GM12873 (cell line): ENCODE measurements at regions not wholly inside any gene's neighbourhood (a gene's known extent, or its start where the extent isn't known, plus 50 kb on each side); places are given as distances from the start of the nearest gene placed in this dataset.

Experiments
- TF ChIP-seq, protein P1 (sequence below): IDR thresholded peaks from 2 replicates; pipeline ENCODE4 v1.5.1; 2012; ENCODE audit warnings: low read depth, mild to moderate bottlenecking, moderate library complexity, low read length, control low read depth; ENCODE audit not compliant: insufficient read depth; ENCODE audit errors: missing control alignments

DNA sequence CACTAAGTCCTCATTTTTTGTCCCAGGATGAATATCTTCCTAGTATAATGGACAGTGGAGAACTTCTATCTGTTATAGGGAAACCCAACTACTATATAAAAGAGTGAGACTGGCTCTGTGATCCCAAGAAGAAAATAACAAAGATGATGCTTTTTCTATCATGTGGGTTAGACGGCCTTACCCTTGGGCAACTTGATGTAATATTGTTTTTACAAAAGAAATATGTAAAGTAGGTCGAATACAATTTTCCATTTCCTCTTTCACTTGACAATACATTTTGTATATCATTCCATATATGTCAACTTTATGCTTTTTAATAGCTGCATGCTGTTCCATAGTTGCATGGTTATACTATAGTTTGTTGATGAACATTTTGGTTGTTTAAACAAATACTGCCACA, 87.5 kb upstream of the SESTD1 start:
- TF ChIP-seq, protein P1, sequence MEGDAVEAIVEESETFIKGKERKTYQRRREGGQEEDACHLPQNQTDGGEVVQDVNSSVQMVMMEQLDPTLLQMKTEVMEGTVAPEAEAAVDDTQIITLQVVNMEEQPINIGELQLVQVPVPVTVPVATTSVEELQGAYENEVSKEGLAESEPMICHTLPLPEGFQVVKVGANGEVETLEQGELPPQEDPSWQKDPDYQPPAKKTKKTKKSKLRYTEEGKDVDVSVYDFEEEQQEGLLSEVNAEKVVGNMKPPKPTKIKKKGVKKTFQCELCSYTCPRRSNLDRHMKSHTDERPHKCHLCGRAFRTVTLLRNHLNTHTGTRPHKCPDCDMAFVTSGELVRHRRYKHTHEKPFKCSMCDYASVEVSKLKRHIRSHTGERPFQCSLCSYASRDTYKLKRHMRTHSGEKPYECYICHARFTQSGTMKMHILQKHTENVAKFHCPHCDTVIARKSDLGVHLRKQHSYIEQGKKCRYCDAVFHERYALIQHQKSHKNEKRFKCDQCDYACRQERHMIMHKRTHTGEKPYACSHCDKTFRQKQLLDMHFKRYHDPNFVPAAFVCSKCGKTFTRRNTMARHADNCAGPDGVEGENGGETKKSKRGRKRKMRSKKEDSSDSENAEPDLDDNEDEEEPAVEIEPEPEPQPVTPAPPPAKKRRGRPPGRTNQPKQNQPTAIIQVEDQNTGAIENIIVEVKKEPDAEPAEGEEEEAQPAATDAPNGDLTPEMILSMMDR: no peak

DNA sequence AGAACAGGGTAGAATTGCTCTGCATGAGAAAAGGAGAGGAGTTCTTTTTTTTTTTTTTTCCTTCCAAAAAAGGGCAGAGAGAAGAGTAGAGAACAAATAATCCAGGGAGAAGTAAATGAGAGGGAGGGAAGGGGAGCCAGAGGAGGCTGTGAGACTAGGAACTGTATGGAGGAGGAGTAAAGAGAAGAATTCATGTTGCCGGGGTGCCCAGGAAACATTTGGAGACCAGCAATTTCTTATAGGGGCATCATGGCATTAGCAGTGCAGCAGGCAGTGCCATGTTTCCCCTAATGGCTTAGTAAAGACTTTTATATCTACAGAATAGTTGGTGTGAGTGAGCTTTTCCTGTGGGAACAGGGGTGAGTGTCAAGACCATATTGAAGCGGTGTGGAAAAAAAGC, 86.4 kb upstream of the SESTD1 start:
- TF ChIP-seq, protein P1: no peak

DNA sequence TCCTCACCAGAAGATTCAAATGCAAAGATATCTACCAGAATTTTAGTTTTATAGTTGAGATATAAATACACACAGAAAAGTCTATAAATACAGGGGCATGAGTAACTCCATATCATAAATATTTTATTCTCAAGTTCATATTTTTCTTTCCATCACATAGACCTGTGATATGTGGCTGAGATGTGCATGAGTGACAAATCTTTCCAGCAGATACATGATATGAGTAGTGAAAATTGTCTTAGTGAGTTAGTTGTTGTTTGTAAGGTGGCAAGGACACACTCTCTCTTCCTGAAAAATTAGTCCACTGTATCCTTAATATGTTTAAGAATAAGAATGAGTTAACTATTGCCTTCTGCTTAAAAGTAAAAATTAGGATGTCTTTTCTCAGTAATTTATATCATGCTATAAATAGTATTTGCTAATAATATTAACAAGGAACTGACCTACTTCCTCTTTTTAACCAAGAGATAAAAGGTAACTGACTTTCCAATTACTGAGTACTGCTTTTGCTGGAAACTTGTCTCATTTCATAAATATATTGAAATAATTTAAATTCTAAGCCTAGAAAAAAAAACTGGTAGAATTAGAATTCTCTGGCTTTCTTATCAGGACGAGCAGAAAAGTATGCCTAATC, 85.2 kb upstream of the SESTD1 start:
- TF ChIP-seq, protein P1: no peak

DNA sequence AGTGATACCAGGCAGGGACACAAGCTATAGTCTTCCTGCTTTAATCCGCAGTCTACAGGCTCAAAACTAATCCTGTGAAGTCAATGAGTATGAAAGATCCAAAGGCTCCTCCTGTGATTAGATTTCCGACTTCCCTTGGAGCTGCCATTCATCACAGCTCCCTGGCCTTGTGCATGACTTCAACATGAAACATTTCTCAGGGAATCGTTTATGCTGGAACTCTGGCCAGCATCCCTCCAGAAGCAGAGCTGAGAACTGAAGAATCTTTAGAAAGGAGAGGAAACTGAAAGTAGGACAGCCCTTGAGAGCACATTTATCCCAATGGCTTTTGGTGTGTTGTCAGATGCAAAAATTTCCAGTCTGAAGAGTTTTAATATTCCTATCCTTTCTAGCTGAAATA, 84.3 kb upstream of the SESTD1 start:
- TF ChIP-seq, protein P1: no peak

DNA sequence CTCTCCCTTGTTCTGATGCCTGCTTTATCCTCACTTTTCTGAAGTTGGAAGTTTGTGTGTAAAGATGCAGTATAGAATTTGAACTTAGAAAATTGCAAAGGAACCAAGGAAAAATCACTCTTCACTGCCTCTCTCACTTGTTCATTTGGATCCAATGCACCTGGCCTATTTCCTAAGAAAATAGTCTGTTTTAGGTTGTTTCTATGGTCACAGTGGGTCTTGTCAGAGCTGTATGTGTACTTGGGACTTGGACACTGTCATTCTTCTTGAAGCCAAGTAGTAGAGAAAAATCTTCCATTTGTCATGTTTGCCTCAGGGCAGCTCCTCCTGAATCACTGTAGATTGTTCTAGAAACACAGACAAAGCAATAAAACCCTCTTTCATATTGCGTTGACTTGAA, 80.3 kb upstream of the SESTD1 start:
- TF ChIP-seq, protein P1: no peak

DNA sequence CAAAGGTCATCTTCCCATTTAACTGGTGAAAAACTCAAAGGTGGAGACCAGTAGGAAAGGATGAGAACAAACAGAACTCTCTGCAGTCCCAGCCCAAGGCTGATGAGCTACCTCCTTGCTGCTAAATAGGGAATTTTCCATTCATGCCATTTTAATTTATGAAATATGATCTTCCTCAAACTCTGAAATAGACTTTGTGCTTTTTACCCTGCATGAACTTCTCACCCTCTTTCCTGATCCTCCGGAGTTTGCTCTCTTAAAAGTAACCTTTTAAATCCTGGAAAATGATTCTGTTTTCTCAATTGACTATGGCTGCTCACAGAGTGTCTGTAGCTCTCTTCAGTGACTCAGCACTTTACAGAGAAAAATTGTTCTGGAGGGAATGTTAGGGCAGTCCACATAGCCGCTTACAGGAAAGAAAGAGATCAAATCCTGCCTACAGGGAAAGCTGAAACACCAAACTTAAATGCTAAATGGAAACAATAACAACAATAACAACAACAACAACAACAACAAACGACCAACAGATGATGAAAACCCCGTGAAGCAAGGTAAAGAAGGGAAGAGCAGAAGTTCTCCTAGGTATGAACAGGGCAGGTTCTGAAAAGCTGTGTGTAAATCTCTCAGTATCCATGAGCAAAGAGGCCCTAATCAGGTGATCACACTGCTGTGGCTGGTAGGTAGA, 79.8 kb upstream of the SESTD1 start:
- TF ChIP-seq, protein P1: no peak

DNA sequence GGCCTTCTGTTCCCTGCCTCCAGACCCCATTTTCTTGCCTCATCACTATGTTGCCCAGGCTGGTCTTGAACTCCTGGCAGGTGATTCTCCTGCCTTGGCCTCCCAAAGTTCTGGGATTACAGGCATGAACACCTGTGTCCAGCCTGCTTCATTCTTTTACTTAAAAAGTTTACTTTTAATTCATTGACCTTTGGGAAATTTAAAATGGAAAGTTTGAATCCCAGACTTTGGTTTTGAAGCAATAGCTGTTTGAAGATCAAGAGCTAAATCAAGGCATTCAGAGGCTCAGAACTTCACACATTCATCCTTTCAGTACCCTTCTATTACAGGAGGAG, 79.3 kb upstream of the SESTD1 start:
- TF ChIP-seq, protein P1: no peak
